PFSK-1 (cell line): ENCODE measurements at regions not wholly inside any gene's neighbourhood (a gene's known extent, or its start where the extent isn't known, plus 50 kb on each side); places are given as distances from the start of the nearest gene placed in this dataset.

ENCODE experiments used
- FOXP2 ChIP-seq: optimal IDR thresholded peaks from 2 replicates; pipeline ENCODE3; 2011; ENCODE audit warnings: borderline replicate concordance, control low read depth, inconsistent platforms; ENCODE audit not compliant: insufficient read depth; ENCODE audit errors: extremely low read length, extremely low read depth
- POLR2AphosphoS5 ChIP-seq: IDR thresholded peaks from 2 replicates; pipeline ENCODE4 v1.6.1; 2012; ENCODE audit warnings: low read depth, mild to moderate bottlenecking, control low read depth, low read length, moderate library complexity
- SIN3A ChIP-seq: IDR thresholded peaks from 2 replicates; pipeline ENCODE4 v1.6.1; 2012; ENCODE audit warnings: mild to moderate bottlenecking, low read length, moderate library complexity, borderline replicate concordance; ENCODE audit not compliant: insufficient read depth
- TAF1 ChIP-seq: IDR thresholded peaks from 2 replicates; pipeline ENCODE4 v1.6.1; 2012; ENCODE audit warnings: low read length, control low read depth, borderline replicate concordance; ENCODE audit not compliant: insufficient read depth
- TF ChIP-seq, protein P1 (sequence below), 2 experiments: IDR thresholded peaks; 2 replicates each; pipeline versions ENCODE4 v1.6.1 to v1.8.0; 2011 to 2012; ENCODE audit warnings: low read depth in 2 of 2, low read length in 2 of 2, control low read depth in 1 of 2, inconsistent platforms in 1 of 2, mild to moderate bottlenecking in 1 of 2, moderate library complexity in 1 of 2; ENCODE audit not compliant: insufficient read depth in 1 of 2

DNA sequence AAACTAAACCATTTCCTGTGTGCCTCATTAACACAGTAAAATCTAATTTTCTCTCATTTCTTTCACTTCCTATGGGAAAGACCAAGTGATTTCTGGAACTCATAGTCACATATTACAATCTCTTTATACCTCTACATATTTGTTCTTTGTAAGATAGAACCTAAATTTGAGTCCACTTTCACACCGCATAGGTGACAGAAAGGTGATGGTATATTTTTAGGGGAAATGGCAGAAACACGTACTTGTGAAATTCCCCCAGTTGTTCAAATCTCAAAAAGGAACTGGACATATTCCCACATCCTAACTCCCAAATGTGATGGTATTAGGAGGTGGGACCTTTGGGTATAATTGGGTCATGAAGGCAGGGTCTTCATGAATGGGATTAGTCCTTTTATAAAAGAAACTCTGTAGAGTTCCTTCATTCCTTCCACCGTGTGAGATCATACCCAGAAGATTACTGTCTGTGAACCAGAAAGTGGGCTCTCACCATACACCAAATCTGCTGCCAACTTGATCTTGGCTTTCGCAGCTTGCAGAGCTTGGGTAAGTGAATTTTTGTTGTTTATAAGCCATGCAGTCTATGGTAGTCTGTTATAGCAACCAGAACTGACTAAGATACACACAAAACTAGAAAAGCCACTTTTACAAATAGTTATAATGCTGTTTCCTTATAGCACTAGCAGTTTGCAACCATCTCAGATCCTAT lies 542.1 kb downstream of the DSC3 start:
- TF ChIP-seq, protein P1, sequence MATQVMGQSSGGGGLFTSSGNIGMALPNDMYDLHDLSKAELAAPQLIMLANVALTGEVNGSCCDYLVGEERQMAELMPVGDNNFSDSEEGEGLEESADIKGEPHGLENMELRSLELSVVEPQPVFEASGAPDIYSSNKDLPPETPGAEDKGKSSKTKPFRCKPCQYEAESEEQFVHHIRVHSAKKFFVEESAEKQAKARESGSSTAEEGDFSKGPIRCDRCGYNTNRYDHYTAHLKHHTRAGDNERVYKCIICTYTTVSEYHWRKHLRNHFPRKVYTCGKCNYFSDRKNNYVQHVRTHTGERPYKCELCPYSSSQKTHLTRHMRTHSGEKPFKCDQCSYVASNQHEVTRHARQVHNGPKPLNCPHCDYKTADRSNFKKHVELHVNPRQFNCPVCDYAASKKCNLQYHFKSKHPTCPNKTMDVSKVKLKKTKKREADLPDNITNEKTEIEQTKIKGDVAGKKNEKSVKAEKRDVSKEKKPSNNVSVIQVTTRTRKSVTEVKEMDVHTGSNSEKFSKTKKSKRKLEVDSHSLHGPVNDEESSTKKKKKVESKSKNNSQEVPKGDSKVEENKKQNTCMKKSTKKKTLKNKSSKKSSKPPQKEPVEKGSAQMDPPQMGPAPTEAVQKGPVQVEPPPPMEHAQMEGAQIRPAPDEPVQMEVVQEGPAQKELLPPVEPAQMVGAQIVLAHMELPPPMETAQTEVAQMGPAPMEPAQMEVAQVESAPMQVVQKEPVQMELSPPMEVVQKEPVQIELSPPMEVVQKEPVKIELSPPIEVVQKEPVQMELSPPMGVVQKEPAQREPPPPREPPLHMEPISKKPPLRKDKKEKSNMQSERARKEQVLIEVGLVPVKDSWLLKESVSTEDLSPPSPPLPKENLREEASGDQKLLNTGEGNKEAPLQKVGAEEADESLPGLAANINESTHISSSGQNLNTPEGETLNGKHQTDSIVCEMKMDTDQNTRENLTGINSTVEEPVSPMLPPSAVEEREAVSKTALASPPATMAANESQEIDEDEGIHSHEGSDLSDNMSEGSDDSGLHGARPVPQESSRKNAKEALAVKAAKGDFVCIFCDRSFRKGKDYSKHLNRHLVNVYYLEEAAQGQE (IDR thresholded peaks at IDR 0.05; ENCODE audit: insufficient read depth in 1 of 2, low read depth in 2 of 2, low read length in 2 of 2) = no peak
- TF ChIP-seq TAF1 = no peak
- no peak for TF ChIP-seq SIN3A
- TF ChIP-seq FOXP2 = no peak
- TF ChIP-seq POLR2AphosphoS5 = no peak

DNA sequence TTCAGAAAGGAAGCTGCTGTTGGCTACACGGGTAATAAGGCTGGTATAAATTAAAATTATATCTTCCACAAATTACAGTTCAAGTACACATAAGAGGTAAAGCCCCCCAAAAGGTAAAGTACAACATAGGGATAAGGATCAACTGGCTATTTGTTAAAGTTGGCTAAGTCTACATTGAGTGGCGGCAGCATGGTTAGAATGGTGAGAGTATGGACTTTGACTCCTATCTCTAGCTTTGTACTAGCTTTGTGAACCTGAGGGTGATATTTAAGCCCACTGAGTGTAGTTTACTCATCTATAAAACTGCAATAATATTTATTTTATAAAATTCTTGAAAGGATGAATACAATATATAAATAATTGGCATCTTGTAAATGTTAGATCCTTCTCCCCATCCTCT lies 542.8 kb downstream of the DSC3 start:
- TF ChIP-seq POLR2AphosphoS5 (no peak), TAF1 (no peak), FOXP2 (no peak), SIN3A (no peak)
- TF ChIP-seq, protein P1 (IDR thresholded peaks at IDR 0.05; ENCODE audit: insufficient read depth in 1 of 2, low read depth in 2 of 2, low read length in 2 of 2) = no peak

DNA sequence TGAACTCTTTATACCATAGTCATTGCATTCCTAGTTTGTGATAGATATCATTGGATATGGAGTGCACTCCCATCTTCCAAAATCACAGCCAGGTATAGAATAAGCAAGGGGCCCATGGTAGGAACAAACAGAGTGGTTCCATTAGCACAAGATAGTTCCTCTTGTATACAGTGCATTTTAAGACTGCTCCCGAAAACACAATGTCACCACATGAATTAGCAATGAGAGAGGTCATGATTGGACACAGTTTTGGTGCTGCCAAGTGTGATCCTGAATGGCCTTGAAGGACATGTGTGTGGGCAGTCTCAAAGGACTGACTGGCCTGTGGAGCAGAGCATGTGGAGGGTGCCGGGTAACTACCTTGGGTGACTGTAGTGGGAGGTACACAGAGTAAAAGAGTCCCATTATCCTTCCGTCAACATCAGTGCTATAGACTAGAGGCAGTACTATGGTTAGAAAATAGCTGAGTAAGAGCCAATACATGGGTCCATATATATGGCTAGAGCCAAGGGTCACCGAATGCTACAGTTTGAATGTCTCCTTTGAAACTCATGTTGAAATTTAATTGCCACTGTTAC lies 549.9 kb downstream of the DSC3 start:
- TF ChIP-seq SIN3A (no peak), FOXP2 (no peak), POLR2AphosphoS5 (no peak), TAF1 (no peak)
- TF ChIP-seq, protein P1 (IDR thresholded peaks at IDR 0.05; ENCODE audit: insufficient read depth in 1 of 2, low read depth in 2 of 2, low read length in 2 of 2) = no peak

DNA sequence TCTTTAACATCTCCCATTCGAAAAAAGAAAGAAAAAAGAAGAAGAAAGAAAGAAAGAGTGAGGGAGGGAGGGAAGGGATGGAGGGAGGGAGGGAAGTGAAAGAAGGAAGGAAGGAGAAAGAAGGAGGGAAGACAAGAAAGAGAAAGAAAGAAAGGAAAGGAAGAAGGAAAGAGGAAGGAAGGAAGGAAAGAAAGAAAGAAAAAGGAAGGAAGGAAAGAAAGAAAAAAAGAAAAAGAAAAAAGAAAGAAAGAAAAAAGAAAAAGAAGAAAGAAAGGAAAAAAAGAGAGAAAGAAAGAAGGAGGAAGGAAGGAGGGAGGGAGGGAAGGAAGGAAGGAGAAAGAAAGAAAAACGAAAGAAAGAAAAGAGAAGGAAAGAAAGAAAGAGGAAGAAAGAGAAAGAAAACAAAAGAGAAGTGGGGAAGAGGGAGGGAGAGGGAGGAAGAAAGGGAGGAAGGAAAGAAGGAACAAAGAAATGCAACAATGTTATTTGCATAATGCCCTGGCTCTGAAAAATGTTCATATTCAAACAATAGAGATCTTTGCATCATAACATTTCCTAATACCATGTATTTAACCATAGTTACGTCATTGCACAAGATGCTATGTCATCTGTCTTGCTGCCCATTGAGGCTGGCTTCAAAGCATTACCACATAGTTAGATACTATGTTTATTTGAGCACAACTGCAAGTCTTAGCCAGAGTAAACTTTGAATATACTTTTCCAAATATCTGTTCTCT lies 550.6 kb downstream of the DSC3 start:
- TF ChIP-seq SIN3A (no peak), TAF1 (no peak), POLR2AphosphoS5 (no peak), FOXP2 (no peak)
- TF ChIP-seq, protein P1 (IDR thresholded peaks at IDR 0.05; ENCODE audit: insufficient read depth in 1 of 2, low read depth in 2 of 2, low read length in 2 of 2) = no peak
